Coronary artery (tissue), 2 donors: ENCODE measurements at regions not wholly inside any gene's neighbourhood (a gene's known extent, or its start where the extent isn't known, plus 50 kb on each side); places are given as distances from the start of the nearest gene placed in this dataset.

Experiments
- DNase-seq: peaks from one replicate; pipeline ENCODE4 v3.0.0-alpha.2; 2017; ENCODE audit warnings: low spot score
- H3K27ac ChIP-seq, 2 donors: fragments of 200-600 bp; sonication (generic); one replicate each; pipeline ENCODE4 v1.5.1; 2016 to 2019
- H3K4me3 ChIP-seq: fragments of 200-600 bp; sonication (generic); 2 replicates; pipeline ENCODE4 v1.5.1; 2016; ENCODE audit warnings: mild to moderate bottlenecking, moderate library complexity
- CTCF ChIP-seq: fragments of 200-600 bp; sonication (generic); IDR thresholded peaks from one replicate; pipeline ENCODE4 v1.5.1; 2019; ENCODE audit warnings: antibody characterized with exemption

DNA sequence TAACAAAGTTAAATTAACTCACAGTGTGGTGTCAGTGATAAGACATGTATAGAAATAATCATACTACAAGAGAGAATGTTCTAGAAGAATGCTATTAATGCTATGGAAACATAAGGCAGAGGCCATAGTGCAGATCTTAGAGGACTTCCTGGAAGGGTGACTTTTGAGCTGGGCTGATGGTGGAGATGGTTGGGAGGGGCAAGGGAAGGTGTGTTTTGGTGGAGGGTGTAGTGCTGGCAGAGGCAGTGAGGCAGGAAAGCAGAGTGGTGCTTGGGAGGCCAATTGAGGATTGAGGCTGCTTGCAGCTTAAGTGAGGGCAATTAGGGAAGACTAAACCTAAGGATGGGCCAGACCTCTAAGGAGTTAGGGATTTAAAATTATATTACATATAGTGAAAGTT lies 58.5 kb upstream of the FNDC1 start:
- no peak for TF ChIP-seq CTCF
- Histone ChIP-seq H3K27ac (no peak overlapping the region), H3K4me3 (no peak overlapping the region)
- DNase-seq = peak; percentile 7

GRCh38 chr6:159110013-159110412 lies 59.2 kb upstream of the FNDC1 start:
- no peak for DNase-seq
- Histone ChIP-seq H3K27ac (no peak overlapping the region), H3K4me3 (no peak overlapping the region)
- TF ChIP-seq CTCF = no peak

DNA sequence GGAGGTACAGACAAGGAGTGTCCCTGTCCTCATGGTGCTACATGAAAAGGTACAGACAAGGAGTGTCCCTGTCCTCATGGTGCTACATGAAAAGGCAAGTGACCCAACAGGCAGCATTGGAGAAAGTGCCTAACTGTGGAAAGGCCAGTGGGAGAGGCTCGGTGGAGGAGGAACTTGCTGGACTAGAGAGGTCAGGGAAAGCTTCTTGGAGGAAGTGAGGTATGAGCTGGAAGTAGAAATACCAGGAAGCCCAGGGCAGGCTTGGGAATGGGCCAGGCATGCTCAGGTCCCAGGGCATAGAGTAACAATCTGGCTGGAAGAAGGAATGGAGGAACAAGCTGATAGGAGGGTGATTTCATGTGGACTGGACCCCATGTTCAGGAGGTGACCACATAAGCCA lies 59.8 kb upstream of the FNDC1 start:
- DNase-seq = peak; percentile 60
- TF ChIP-seq CTCF = no peak
- Histone ChIP-seq H3K27ac (no peak overlapping the region), H3K4me3 (no peak overlapping the region)

DNA sequence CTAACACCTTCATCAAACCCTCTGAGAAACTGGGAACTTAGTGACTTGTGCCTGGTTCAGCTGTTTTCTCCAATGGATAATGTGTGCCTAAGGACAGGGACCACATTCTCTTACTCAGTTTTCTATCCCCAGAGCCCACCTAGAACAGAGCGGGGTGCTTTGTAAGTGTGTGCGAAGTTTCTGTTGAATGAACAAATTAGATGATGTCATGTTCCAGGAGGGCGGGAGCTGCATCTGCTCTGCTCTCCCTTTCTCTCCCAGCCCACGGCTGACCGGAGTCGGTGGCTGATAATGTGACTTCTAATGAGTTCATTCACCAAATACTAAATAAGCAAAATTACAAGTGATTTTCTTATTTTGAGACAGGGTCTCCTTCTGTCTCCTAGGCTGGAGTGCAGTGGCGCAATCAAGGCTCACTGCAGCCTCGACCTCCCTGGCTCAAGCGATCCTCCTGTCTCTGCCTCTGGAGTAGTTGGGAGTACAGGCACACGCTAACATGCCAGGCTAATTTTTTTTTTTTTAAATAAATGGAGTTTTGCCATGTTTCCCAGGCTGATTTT lies 60.7 kb upstream of the FNDC1 start:
- Histone ChIP-seq H3K4me3 (no peak overlapping the region), H3K27ac (no peak overlapping the region)
- DNase-seq = peak; percentile 38
- TF ChIP-seq CTCF = no peak

DNA sequence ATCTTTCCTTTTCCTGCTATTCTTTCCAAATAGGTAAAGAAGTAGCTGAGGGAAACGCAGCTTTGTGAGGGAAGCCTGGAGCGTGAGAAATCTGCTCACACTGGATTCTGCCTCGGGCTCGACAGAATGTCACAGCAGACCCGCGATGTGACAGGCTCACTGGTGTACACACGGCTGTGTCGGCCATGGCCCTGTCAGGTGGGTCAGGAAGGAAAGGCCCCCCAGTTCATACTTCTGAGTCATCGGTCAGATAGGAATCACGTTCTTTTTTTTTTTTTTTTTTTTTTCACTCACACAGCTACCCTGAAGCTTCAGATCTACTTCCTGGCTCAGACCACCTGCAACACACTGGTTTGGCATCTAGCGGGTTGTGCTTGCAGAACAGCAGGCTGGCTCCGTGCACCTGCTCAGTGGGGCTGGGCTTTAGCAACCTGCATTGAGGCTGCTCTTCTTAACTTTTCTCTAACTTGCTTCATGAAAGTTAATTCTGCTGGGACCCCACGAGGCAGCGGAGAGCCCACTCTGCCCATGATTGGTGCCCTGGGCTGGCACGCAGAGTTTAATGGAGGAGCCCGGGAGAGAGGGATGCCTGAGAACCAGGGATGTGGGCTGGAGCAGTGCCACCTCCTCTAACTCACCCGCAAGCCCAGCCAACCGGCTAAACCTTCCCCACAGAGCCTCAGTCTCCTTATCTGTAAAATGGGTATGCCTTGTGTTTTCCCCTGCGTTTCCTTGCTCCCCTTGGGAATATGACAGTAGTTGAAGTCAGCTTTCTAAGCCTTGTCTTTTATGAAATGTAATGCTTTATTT lies 61.5 kb upstream of the FNDC1 start:
- H3K4me3 ChIP-seq = no peak overlapping the region
- TF ChIP-seq CTCF = no peak
- no peak overlapping the region for H3K27ac ChIP-seq
- peak; percentile 61 for DNase-seq

DNA sequence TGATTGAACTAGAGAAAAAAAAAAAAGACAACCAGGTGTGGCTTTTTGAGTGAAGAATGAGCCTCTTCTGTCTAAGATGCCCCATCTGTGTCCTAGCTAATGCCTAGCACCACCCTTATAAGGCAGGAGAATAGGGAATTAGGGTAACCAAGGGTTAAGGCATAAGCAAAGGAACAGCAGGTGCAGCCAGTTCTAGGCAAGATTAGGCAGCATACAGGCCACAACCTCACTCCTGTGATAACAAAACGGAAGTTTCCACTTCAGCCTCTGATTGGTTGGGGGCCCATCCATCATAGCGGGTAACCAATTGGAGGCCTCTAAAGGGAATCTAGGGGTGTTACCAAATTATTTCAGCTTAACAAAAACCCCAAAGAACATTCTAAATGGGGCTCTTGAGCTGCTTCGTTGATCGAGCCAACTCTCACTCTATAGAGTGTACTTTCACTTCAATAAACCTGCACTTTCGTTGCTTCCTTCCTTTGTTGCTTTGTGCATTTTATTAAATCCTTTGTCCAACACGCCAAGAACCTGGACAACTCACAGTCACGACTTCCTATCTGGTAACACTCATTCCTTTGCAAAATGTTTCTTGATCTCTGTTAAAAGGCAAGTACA lies 61.9 kb upstream of the TAGAP start:
- peak; percentile 64 for DNase-seq
- Histone ChIP-seq H3K27ac (no peak overlapping the region), H3K4me3 (peak overlapping the region; percentile 25)
- no peak for TF ChIP-seq CTCF
